Stimulated activated CD4-positive, alpha-beta T cell treated with anti-CD3 and anti-CD28 coated beads, Interleukin-12 subunit alpha, Interleukin-12 subunit beta, amount 100 ng/mL, for 24 hours (primary cell): ENCODE measurements at regions not wholly inside any gene's neighbourhood (a gene's known extent, or its start where the extent isn't known, plus 50 kb on each side); places are given as distances from the start of the nearest gene placed in this dataset.
"Not testable (repeated sequence)": the region's sequence is repeated elsewhere in the genome, so short reads cannot be mapped to it uniquely, and the experiment has no call there.

Experiments
- DNase-seq, 2 experiments: peaks; one replicate each; pipeline ENCODE4 v3.0.0-alpha.2; 2020; ENCODE audit warnings: low read depth in 2 of 2

DNA sequence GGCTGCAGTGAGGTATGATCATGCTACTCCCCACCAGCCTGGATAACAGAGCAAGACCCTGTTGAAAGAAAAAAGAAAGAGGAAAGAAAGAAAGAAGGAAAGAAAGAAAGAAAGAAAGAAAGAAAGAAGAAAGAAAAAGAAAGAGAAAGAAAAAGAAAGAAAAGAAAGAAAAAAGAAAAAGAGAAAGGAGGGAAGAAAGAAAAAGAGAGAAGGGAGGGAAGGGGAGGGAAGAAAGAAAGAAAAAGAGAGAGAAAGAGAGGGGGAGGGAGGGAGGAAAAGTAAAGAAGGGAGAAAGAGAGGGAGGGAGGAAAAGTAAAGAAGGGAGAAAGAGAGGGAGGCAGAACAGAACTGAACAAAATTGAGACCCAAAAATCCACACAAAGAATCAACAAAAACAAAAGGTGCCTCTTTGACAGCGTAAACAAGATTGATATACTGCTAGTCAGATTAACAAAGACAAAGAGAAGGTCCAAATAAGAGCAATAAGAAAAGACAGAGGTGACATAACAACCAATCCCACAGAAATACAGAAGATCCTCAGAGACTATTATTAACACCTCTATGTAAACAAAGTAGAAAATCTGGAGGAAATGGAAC lies 293.9 kb upstream of the AMIGO2 start:
- no peak for DNase-seq

GRCh38 chr12:47370421-47370820 lies 290.7 kb upstream of the AMIGO2 start:
- no peak for DNase-seq

GRCh38 chr12:47369085-47369484 lies 289.3 kb upstream of the AMIGO2 start:
- no peak for DNase-seq

- no peak for DNase-seq
Measured at GRCh38 chr12:47367912-47368537, 288.3 kb upstream of the AMIGO2 start.

DNA sequence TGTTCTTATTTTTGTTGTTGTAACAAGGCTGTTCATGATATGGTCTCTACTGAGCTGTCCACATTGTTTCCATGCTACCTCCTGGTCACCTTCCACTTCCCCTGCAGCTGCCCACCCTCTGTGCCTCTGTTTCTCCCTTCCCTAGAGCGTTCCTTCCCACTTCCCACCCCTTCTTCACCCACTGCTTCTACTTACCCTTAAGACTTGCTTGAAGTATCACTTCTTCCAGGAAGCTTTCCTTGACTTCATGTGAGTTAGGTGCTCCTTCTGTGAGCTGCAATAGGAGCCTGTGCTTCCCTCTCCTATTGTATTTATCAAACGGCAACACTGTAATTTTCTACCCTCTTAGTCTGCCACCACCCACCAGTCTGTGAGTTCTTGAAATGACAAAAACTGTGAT lies 286.8 kb upstream of the AMIGO2 start:
- DNase-seq = no peak

DNA sequence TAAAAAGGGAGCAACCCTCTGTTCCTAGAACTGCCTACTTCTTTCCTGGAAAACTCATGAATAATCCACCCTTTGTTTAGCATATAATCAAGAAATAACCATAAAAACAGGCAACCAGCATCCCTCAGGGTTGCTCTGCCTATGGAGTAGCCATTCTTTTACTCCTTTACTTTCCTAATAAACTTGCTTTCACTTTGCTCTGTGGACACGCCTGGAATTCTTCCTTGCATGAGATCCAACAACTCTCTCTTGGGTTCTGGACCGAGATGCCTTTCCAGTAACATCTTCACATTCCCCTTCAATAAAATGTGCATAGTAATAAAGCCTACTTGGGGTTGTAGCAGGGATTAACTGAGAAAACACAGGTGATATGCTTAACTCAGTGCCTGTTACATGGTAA lies 286.4 kb upstream of the AMIGO2 start:
- DNase-seq = no peak

GRCh38 chr12:47365443-47366076 lies 285.8 kb upstream of the AMIGO2 start:
- DNase-seq = not testable (repeated sequence)

GRCh38 chr12:47364261-47364660 lies 284.5 kb upstream of the AMIGO2 start:
- DNase-seq = no peak

DNA sequence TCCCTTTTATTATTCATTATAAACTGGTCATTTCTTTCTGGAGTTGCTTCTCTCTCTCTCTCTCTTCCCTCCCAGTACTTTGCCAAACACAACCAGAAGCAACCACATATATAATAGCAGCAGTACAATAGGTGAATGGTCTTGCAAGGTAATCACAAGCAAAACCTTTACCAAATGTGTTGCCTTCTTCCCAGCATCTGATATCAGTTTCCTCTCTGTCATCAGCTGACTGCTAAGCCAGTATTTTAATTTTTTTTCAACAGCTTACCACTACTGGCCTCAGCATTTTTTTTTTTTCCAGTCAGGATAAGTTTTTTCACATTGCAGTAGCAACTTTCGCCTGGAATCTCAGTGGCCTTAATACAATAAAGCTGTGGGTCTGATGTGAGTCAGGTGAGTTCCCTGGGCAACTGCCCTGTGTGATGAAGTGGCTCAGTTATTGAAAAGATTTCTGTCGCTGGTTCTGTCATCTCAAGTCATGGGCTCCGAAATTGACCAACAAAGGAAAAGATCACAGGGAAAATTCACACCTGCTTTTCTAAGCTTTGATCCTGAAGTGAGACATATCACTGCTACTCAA lies 282.5 kb upstream of the AMIGO2 start:
- DNase-seq = no peak

DNA sequence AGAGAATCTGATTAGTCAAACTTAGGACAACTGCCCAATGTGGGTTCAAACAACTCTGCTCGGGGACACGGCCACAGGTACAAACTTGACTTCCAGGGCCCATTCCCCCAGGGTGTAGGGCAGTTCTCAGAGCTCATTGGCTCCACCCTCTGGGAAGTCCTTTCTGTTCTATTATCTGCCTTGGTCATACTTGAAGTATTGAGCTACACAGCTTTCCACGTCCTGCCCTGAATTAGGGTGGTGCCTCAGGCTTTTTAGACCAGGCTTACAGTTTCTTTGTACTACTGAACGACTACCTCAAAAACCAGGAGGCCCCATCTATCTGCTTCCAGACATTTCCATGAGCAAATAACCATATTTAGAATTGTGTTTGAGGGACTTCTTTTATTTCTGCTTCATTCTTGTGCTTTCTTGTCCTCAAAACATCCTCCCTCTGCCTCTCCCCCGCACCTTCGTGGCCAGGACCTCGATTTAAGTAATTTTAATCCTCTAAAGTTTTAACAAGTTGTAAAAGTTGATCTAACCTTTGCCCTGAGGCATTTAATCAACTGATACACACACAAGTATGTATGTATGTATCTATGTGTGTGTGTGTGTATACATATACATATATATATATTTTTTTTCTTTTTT lies 281.7 kb upstream of the AMIGO2 start:
- DNase-seq = peak in 1 of 2 experiments; percentile 42

DNA sequence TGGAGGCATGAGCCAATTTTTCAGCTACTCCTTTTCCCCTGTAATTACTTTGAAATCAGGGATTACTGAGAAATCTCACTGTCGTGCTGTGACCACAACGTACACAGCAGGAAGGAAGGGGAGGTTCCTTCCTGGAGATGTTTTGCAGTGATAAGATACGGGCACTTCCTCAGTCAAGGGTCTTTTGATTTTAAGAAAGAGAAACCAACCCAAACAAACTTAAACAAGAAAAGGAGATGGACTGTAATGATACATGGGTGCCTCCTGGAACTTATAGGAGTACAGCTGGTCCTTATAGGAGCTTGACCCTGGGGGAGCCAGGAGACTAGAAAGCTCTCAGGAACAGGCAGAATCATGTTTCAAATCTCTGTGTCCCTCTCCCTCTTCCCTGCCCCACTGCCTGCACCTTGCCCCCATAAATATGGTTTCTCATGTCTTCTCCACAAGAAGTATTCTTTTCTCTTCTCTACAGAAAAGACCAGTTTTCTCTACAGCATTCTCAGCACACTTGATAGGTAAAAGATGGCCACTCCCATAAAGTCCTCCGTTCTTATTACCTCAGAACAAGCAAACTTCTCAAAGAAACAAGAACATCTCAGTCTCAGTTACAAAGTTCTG lies 281.1 kb upstream of the AMIGO2 start:
- no peak for DNase-seq

DNA sequence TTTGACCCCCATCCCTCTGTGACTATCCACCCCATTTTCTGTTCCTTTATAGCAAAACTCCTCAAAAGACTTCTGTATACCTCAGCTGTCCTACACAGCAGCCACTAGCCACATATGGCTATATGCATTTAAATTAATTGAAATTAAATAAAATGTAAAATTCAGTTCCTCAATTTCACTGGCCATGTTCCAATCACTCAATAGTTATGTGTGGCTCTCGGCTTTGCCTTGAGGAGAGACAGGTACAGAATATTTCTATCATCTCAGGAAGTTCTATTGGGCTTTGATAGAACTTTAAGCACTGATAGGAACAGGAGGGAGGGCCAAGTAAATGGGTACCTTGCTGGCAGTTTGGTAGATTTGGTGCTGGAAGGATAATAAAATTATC lies 280.3 kb upstream of the AMIGO2 start:
- no peak for DNase-seq

GRCh38 chr12:47359310-47360092 lies 279.7 kb upstream of the AMIGO2 start:
- no peak for DNase-seq

GRCh38 chr12:47357006-47357405 lies 277.2 kb upstream of the AMIGO2 start:
- not testable (repeated sequence) for DNase-seq

DNA sequence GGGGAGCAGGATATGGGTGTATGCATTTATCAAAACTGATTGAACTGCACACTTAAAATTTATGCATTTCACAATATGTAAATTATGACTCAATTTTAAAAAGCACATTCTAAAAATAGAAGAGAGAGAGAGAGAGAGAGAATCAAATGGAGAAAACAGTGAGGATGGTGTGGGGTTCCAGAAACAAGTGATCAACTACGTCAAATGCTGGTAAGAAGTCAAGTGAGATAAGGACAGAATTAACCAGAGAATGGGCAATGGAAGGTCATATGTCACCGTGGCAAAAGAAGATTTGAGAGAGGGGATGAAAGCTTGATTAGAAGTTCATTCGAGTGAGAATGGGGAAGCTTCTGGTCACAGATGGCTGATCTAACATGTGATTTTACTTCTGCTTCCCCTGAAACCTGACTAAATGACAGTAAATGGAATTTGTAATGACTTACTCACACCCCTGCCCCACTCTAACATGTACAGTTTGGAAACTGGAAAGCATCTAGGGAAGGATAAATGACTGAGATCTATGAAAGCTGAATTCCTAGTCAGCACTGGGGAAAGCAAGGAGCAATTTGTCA lies 276.5 kb upstream of the AMIGO2 start:
- DNase-seq = no peak

- no peak for DNase-seq
Measured at GRCh38 chr12:47353508-47353907, 273.7 kb upstream of the AMIGO2 start.

DNA sequence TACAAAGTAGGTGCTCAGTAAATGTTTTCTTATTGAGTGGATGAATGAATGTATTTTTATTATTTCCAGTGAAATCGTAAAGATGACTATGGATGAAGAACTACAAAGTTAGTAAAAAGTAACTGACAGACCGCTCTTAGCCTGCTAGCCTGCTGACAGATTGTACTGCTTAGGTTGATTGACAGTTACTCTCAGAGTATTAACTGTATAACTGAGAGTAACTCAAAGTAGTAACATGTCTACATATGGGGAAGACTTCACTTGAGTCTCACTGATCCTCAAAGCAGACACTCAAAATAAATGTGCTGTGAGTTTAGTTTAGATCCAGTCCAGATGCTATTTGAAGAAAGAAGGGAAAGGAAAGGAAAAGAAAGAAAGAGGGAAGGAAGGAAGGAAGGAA lies 272.3 kb upstream of the AMIGO2 start:
- DNase-seq = no peak

- no peak for DNase-seq
Measured at GRCh38 chr12:47351526-47351925, 271.8 kb upstream of the AMIGO2 start.

- DNase-seq = no peak
Measured at GRCh38 chr12:47350062-47350408, 270.3 kb upstream of the AMIGO2 start.

GRCh38 chr12:47349137-47350061 lies 269.6 kb upstream of the AMIGO2 start:
- peak in 1 of 2 experiments; percentile 26 for DNase-seq
